Dermis blood vessel endothelial cell (primary cell): ENCODE measurements at regions not wholly inside any gene's neighbourhood (a gene's known extent, or its start where the extent isn't known, plus 50 kb on each side); places are given as distances from the start of the nearest gene placed in this dataset.
A peak's percentile ranks its signal among the peaks of the same experiment; 100 is the strongest.

Experiments
- DNase-seq: peaks from one replicate; pipeline ENCODE4 v3.0.0; 2010

- no peak for DNase-seq
Measured at GRCh38 chr7:125444864-125445263, 515.2 kb upstream of the POT1 start.

- DNase-seq = no peak
Measured at GRCh38 chr7:125436220-125436619, 506.6 kb upstream of the POT1 start.

- no peak for DNase-seq
Measured at GRCh38 chr7:125431349-125431748, 501.7 kb upstream of the POT1 start.

GRCh38 chr7:125430013-125430412, 500.4 kb upstream of the POT1 start:
- DNase-seq = no peak

GRCh38 chr7:125427676-125428075, 498.1 kb upstream of the POT1 start:
- DNase-seq = no peak

GRCh38 chr7:125425506-125425905, 495.9 kb upstream of the POT1 start:
- DNase-seq = no peak

- peak; percentile 78 for DNase-seq
Measured at GRCh38 chr7:125424721-125425120, 495.1 kb upstream of the POT1 start.

GRCh38 chr7:125423458-125424155, 494.0 kb upstream of the POT1 start:
- peak; percentile 91 for DNase-seq

GRCh38 chr7:125421407-125421806, 491.8 kb upstream of the POT1 start:
- peak; percentile 1 for DNase-seq

- no peak for DNase-seq
Measured at GRCh38 chr7:125412890-125413665, 483.5 kb upstream of the POT1 start.

- DNase-seq = no peak
Measured at GRCh38 chr7:125409921-125410320, 480.3 kb upstream of the POT1 start.

GRCh38 chr7:125406111-125406510, 476.5 kb upstream of the POT1 start:
- no peak for DNase-seq

- DNase-seq = no peak
Measured at GRCh38 chr7:125399408-125399807, 469.8 kb upstream of the POT1 start.

- no peak for DNase-seq
Measured at GRCh38 chr7:125396466-125397151, 467.0 kb upstream of the POT1 start.

- no peak for DNase-seq
Measured at GRCh38 chr7:125391921-125392320, 462.3 kb upstream of the POT1 start.

- peak; percentile 41 for DNase-seq
Measured at GRCh38 chr7:125390981-125391380, 461.4 kb upstream of the POT1 start.

- DNase-seq = no peak
Measured at GRCh38 chr7:125386211-125386610, 456.6 kb upstream of the POT1 start.

- no peak for DNase-seq
Measured at GRCh38 chr7:125383324-125383723, 453.7 kb upstream of the POT1 start.

GRCh38 chr7:125382401-125382800, 452.8 kb upstream of the POT1 start:
- no peak for DNase-seq

- peak; percentile 18 for DNase-seq
Measured at GRCh38 chr7:125375942-125376341, 446.3 kb upstream of the POT1 start.

- DNase-seq = no peak
Measured at GRCh38 chr7:125370502-125370901, 440.9 kb upstream of the POT1 start.

GRCh38 chr7:125363873-125364272, 434.2 kb upstream of the POT1 start:
- no peak for DNase-seq

GRCh38 chr7:125358551-125359167, 429.0 kb upstream of the POT1 start:
- DNase-seq = no peak
